Epithelial cell of proximal tubule (primary cell): ENCODE measurements at regions not wholly inside any gene's neighbourhood (a gene's known extent, or its start where the extent isn't known, plus 50 kb on each side); places are given as distances from the start of the nearest gene placed in this dataset.

Experiments used
- DNase-seq: peaks from one replicate; pipeline ENCODE4 v3.0.0-alpha.2; 2011; ENCODE audit warnings: low read depth
- H3K4me3 ChIP-seq: 2 replicates; pipeline ENCODE4 v1.5.1; 2011; ENCODE audit warnings: low read depth, mild to moderate bottlenecking, low read length
- TF ChIP-seq, protein P1 (sequence below): conservative IDR thresholded peaks from 2 replicates; pipeline ENCODE4 v1.5.1; 2012; ENCODE audit warnings: low read depth, mild to moderate bottlenecking, low read length

DNA sequence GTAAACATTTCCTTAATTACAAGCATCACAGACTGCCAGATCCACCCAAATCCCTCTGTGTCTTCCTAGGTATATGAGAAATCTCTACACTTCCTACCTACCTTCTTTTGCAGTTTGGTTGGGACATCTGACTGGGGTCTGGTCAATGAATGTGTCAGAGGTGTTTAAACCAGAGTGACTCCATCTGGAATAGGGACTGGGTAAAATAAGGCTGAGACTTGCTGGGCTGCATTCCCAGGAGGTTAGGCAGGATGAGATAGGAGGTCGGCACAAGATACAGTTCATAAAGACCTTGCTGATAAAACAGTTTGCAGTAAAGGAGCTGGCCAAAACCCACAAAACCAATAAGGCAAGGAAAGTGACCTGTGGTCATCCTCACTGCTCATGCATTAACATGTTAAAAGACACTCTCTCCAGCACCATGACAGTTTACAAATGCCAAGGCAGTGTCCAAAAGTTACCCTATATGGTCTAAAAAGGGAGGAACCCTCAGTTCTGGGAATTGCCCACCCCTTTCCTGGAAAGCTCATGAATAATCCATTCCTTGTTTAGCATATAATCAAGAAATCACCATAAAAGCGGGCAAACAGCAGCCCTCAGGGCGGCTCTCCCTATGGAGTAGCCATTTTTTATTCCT is 87.4 kb upstream of the BACE2 start:
- TF ChIP-seq, protein P1, sequence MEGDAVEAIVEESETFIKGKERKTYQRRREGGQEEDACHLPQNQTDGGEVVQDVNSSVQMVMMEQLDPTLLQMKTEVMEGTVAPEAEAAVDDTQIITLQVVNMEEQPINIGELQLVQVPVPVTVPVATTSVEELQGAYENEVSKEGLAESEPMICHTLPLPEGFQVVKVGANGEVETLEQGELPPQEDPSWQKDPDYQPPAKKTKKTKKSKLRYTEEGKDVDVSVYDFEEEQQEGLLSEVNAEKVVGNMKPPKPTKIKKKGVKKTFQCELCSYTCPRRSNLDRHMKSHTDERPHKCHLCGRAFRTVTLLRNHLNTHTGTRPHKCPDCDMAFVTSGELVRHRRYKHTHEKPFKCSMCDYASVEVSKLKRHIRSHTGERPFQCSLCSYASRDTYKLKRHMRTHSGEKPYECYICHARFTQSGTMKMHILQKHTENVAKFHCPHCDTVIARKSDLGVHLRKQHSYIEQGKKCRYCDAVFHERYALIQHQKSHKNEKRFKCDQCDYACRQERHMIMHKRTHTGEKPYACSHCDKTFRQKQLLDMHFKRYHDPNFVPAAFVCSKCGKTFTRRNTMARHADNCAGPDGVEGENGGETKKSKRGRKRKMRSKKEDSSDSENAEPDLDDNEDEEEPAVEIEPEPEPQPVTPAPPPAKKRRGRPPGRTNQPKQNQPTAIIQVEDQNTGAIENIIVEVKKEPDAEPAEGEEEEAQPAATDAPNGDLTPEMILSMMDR, result no peak
- no peak overlapping the region for H3K4me3 ChIP-seq
- DNase-seq, result no peak

DNA sequence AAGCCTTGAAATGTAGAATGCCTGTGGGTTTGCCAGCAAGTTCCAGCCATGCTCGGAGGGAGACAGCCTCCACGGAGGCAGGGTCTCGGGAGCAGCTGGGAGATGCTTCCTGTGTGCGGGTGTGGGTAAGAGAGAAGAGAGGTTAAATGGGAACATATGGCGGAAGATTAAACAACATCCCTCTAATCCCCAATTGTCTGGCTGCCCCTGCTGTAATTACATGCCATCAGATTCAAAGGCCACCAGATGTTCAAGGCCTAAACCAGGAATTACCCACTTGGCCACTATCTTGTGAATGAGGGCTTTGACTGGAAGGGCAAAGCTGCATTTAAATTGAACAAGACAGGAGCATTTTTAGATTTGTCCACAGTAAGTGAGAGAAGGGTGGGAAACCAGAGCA is 81.4 kb upstream of the BACE2 start:
- TF ChIP-seq, protein P1, result no peak
- no peak for DNase-seq
- H3K4me3 ChIP-seq, result no peak overlapping the region

DNA sequence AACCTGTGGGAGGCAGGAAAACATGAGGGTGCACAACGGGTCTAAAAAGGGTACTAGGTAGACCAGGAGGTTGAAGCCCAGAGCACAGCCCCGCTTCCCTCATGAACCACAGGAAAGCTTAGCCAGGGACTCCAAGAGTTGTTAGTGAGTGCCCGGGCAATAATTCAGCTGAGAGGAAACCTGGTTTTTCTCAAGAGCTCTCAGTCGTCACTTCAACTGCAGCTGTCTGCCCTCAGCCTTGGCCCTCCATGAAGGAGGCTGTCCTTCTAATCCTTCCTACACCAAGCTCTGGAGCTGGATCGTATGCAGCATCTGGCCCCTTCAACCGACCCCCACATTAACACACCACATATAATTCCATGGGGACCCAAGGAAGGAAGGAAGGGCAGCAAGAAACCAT is 77.0 kb upstream of the BACE2 start:
- H3K4me3 ChIP-seq, result no peak overlapping the region
- TF ChIP-seq, protein P1, result no peak
- no peak for DNase-seq

DNA sequence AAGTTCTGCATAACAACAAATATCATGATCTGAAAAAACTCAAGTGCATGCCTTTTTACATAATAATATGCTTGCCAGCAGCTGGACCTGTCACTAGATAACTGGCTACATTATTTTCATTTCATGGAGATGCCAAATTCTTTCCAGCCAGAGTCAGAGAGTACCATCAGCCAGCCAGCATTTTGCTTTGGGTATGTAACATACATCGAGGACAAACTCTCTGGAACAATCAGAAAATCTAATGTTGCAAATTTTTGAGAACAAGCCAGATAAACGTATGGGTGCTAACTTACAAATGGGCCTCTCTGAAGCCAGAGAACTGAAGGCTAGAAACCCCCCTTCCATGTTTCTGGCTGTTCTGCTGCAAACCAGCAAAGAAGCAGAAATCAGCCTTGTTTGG is 76.3 kb upstream of the BACE2 start:
- H3K4me3 ChIP-seq, result no peak overlapping the region
- DNase-seq, result no peak
- TF ChIP-seq, protein P1, result no peak

DNA sequence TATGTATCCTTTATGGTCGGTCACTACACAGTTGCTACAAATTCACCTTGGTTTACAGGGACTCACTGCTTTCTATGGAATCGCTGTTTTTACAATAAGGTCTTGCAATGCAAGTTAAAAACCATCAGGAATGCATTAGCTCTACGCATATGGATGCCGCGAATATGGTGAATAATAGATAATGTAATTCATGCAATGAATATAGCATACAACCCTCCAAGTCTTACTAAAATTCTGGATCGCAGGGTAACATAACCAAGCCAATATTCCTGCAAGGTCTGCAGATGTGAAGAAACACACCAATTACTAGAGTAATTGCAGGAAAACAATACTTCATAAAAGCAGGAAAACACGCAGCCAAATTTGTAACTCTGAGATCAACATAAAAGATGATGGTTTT is 75.6 kb upstream of the BACE2 start:
- DNase-seq, result no peak
- no peak overlapping the region for H3K4me3 ChIP-seq
- TF ChIP-seq, protein P1, result no peak

DNA sequence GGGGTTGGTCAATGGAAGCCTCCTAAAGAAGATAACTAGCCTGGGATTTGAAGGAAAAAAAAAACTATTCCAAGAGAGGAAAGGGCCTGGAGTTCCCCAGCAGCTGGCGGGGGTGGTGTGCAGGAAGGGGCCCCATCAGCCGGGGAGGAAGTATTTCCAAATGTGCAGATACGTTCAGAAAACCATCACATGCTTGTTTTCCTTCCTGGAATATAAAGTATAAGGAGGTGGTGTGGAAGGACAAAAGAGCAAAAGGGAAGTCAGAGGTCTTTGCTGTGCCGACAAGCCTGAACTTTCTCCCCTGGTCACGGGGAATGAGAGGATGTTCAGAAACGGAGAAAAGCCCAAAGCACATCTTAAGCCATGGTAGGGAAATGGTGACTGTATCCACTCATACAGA is 72.0 kb upstream of the BACE2 start:
- no peak for DNase-seq
- H3K4me3 ChIP-seq, result no peak overlapping the region
- TF ChIP-seq, protein P1, result no peak

DNA sequence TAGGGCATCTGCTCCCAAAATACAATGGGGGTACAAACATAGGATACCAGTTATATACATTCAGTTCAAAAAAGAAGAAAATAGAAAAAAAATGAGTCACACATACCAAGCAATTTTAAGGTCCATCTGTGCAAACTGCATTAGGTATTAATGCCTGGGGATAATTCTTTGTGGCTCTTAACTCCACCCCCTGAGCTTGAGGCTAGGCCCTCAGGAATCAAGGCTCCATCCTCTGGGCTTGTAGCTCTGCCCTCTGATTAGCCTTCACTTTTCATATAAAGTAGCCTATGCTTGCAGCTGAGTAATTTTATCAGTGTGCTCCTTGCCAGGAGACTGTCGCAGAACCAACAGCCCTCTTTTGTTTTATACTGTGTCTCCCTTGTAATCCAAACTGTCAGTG is 69.9 kb upstream of the BACE2 start:
- DNase-seq, result no peak
- TF ChIP-seq, protein P1, result no peak
- no peak overlapping the region for H3K4me3 ChIP-seq
